ENCODE measurements at regions not wholly inside any gene's neighbourhood (a gene's known extent, or its start where the extent isn't known, plus 50 kb on each side); places are given as distances from the start of the nearest gene placed in this dataset.

GRCh38 chr13:107568181-107568580, 647.2 kb downstream of the LIG4 start:
- DNase-seq (ENCODE audit: low read depth) = no peak
- no peak overlapping the region for H3K4me3 ChIP-seq (ENCODE audit: low read depth, low read length)
- no peak for TF ChIP-seq MAX (IDR thresholded peaks at IDR 0.05; ENCODE audit: low read depth, low read length)
- TF ChIP-seq CTCF (IDR thresholded peaks at IDR 0.05; ENCODE audit: low read depth, low read length) = no peak
- no peak for TF ChIP-seq MYC (IDR thresholded peaks at IDR 0.05; ENCODE audit: low read depth, low read length)
- TF ChIP-seq POLR2A (IDR thresholded peaks at IDR 0.05; ENCODE audit: extremely low read depth, insufficient read length) = no peak

- no peak for TF ChIP-seq CTCF (IDR thresholded peaks at IDR 0.05; ENCODE audit: low read depth, low read length)
- no peak for TF ChIP-seq MYC (IDR thresholded peaks at IDR 0.05; ENCODE audit: low read depth, low read length)
- TF ChIP-seq MAX (IDR thresholded peaks at IDR 0.05; ENCODE audit: low read depth, low read length) = no peak
- no peak for TF ChIP-seq POLR2A (IDR thresholded peaks at IDR 0.05; ENCODE audit: extremely low read depth, insufficient read length)
- no peak overlapping the region for H3K4me3 ChIP-seq (ENCODE audit: low read depth, low read length)
- DNase-seq (ENCODE audit: low read depth) = no peak
Observed at GRCh38 chr13:107563099-107563925, 652.0 kb downstream of the LIG4 start.

GRCh38 chr13:107562203-107562602, 653.1 kb downstream of the LIG4 start:
- TF ChIP-seq POLR2A (IDR thresholded peaks at IDR 0.05; ENCODE audit: extremely low read depth, insufficient read length) = no peak
- no peak for TF ChIP-seq MAX (IDR thresholded peaks at IDR 0.05; ENCODE audit: low read depth, low read length)
- TF ChIP-seq CTCF (IDR thresholded peaks at IDR 0.05; ENCODE audit: low read depth, low read length) = no peak
- TF ChIP-seq MYC (IDR thresholded peaks at IDR 0.05; ENCODE audit: low read depth, low read length) = no peak
- no peak overlapping the region for H3K4me3 ChIP-seq (ENCODE audit: low read depth, low read length)
- no peak for DNase-seq (ENCODE audit: low read depth)

- TF ChIP-seq CTCF (IDR thresholded peaks at IDR 0.05; ENCODE audit: low read depth, low read length) = no peak
- TF ChIP-seq MYC (IDR thresholded peaks at IDR 0.05; ENCODE audit: low read depth, low read length) = no peak
- TF ChIP-seq POLR2A (IDR thresholded peaks at IDR 0.05; ENCODE audit: extremely low read depth, insufficient read length) = no peak
- TF ChIP-seq MAX (IDR thresholded peaks at IDR 0.05; ENCODE audit: low read depth, low read length) = no peak
- DNase-seq (ENCODE audit: low read depth) = no peak
- H3K4me3 ChIP-seq (ENCODE audit: low read depth, low read length) = no peak overlapping the region
Observed at GRCh38 chr13:107554460-107554859, 660.9 kb downstream of the LIG4 start.

GRCh38 chr13:107553838-107554237, 661.5 kb downstream of the LIG4 start:
- no peak overlapping the region for H3K4me3 ChIP-seq (ENCODE audit: low read depth, low read length)
- DNase-seq (ENCODE audit: low read depth) = no peak
- no peak for TF ChIP-seq CTCF (IDR thresholded peaks at IDR 0.05; ENCODE audit: low read depth, low read length)
- TF ChIP-seq POLR2A (IDR thresholded peaks at IDR 0.05; ENCODE audit: extremely low read depth, insufficient read length) = no peak
- TF ChIP-seq MYC (IDR thresholded peaks at IDR 0.05; ENCODE audit: low read depth, low read length) = no peak
- TF ChIP-seq MAX (IDR thresholded peaks at IDR 0.05; ENCODE audit: low read depth, low read length) = no peak

All from NB4 (cell line).